Progenitor cell of endocrine pancreas (in vitro differentiated cells): ENCODE measurements at regions not wholly inside any gene's neighbourhood (a gene's known extent, or its start where the extent isn't known, plus 50 kb on each side); places are given as distances from the start of the nearest gene placed in this dataset.

ENCODE experiments used
- DNase-seq: peaks from one replicate; pipeline ENCODE4 v3.0.0; 2021; ENCODE audit warnings: low spot score; ENCODE audit not compliant: unreplicated experiment
- H3K27ac Mint-ChIP-seq: 2 replicates; pipeline ENCODE4 v1.8.0; 2021; ENCODE audit warnings: mild to moderate bottlenecking, moderate library complexity, mixed read lengths
- H3K27me3 Mint-ChIP-seq: 2 replicates; pipeline ENCODE4 v1.8.0; 2021; ENCODE audit warnings: mixed read lengths
- H3K36me3 Mint-ChIP-seq: 2 replicates; pipeline ENCODE4 v1.8.0; 2022; ENCODE audit warnings: mixed read lengths; ENCODE audit not compliant: insufficient read depth
- H3K4me1 Mint-ChIP-seq: 2 replicates; pipeline ENCODE4 v1.8.0; 2021; ENCODE audit warnings: low read depth, mixed read lengths
- H3K4me3 Mint-ChIP-seq: 2 replicates; pipeline ENCODE4 v1.8.0; 2021; ENCODE audit warnings: low read depth, mild to moderate bottlenecking, moderate library complexity, mixed read lengths
- H3K9me3 Mint-ChIP-seq: 2 replicates; pipeline ENCODE4 v1.8.0; 2021; ENCODE audit warnings: low read depth, mixed read lengths
- CTCF ChIP-seq: fragments of 200-600 bp; sonication (generic); IDR thresholded peaks from one replicate; pipeline ENCODE4 v1.5.0; 2021; ENCODE audit warnings: antibody characterized with exemption, mild to moderate bottlenecking; ENCODE audit not compliant: unreplicated experiment

- no peak overlapping the region for H3K27ac Mint-ChIP-seq
- H3K36me3 Mint-ChIP-seq: no peaks in the 10 kb centered on the region
- no peaks in the 10 kb centered on the region for H3K9me3 Mint-ChIP-seq
- peaks cover 4% of the 10 kb centered on the region for H3K4me1 Mint-ChIP-seq
- DNase-seq: no peak
- peaks cover 50% of the 10 kb centered on the region for H3K27me3 Mint-ChIP-seq
- no peak for TF ChIP-seq CTCF
- no peak overlapping the region for H3K4me3 Mint-ChIP-seq
Observed at GRCh38 chr5:152337484-152337883, 67.6 kb downstream of the NMUR2 start.

GRCh38 chr5:152335461-152335860, 69.6 kb downstream of the NMUR2 start:
- TF ChIP-seq CTCF: no peak
- H3K4me3 Mint-ChIP-seq: no peak overlapping the region
- no peaks in the 10 kb centered on the region for H3K36me3 Mint-ChIP-seq
- peaks cover 53% of the 10 kb centered on the region for H3K27me3 Mint-ChIP-seq
- DNase-seq: no peak
- peaks cover 4% of the 10 kb centered on the region for H3K4me1 Mint-ChIP-seq
- H3K9me3 Mint-ChIP-seq: no peaks in the 10 kb centered on the region
- H3K27ac Mint-ChIP-seq: no peak overlapping the region

GRCh38 chr5:152332716-152333460, 72.2 kb downstream of the NMUR2 start:
- Mint-ChIP-seq H3K4me1 (peaks cover 6% of the 10 kb centered on the region), H3K9me3 (no peaks in the 10 kb centered on the region), H3K36me3 (no peaks in the 10 kb centered on the region), H3K4me3 (no peak overlapping the region), H3K27ac (no peak overlapping the region), H3K27me3 (peaks cover 41% of the 10 kb centered on the region)
- TF ChIP-seq CTCF: no peak
- DNase-seq: no peak

- Mint-ChIP-seq H3K27me3 (peaks cover 30% of the 10 kb centered on the region), H3K27ac (no peak overlapping the region), H3K36me3 (peaks cover 2% of the 10 kb centered on the region), H3K4me3 (no peak overlapping the region), H3K4me1 (peaks cover 6% of the 10 kb centered on the region), H3K9me3 (peaks cover 4% of the 10 kb centered on the region)
- no peak for DNase-seq
- no peak for TF ChIP-seq CTCF
Observed at GRCh38 chr5:152331718-152332117, 73.4 kb downstream of the NMUR2 start.

GRCh38 chr5:152331006-152331405, 74.1 kb downstream of the NMUR2 start:
- Mint-ChIP-seq H3K4me1 (peaks cover 3% of the 10 kb centered on the region), H3K9me3 (peaks cover 10% of the 10 kb centered on the region), H3K36me3 (peaks cover 2% of the 10 kb centered on the region), H3K27me3 (peaks cover 27% of the 10 kb centered on the region), H3K27ac (no peak overlapping the region), H3K4me3 (no peak overlapping the region)
- no peak for TF ChIP-seq CTCF
- no peak for DNase-seq
